ENCODE measurements at regions not wholly inside any gene's neighbourhood (a gene's known extent, or its start where the extent isn't known, plus 50 kb on each side); places are given as distances from the start of the nearest gene placed in this dataset.

DNA sequence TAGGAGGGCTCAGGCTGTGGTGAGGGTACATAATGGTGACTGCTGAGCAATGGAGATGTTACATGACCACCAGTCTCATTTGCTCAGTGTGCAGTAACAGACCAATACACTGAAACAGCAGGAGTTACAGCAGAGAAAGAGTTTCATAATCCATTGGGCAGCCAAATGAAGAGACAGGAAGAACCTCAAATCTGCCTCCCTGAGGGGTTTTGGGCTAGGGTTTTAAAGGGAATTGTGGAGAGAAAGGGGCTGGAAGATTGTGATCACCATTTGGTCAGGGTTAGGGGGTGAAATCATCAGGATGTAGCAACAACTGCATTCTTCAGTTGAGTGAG is 838.3 kb downstream of the GRID1 start:
- H3K36me3 Mint-ChIP-seq (ENCODE audit: low read depth), result no peaks in the 10 kb centered on the region
- TF ChIP-seq, protein P1, sequence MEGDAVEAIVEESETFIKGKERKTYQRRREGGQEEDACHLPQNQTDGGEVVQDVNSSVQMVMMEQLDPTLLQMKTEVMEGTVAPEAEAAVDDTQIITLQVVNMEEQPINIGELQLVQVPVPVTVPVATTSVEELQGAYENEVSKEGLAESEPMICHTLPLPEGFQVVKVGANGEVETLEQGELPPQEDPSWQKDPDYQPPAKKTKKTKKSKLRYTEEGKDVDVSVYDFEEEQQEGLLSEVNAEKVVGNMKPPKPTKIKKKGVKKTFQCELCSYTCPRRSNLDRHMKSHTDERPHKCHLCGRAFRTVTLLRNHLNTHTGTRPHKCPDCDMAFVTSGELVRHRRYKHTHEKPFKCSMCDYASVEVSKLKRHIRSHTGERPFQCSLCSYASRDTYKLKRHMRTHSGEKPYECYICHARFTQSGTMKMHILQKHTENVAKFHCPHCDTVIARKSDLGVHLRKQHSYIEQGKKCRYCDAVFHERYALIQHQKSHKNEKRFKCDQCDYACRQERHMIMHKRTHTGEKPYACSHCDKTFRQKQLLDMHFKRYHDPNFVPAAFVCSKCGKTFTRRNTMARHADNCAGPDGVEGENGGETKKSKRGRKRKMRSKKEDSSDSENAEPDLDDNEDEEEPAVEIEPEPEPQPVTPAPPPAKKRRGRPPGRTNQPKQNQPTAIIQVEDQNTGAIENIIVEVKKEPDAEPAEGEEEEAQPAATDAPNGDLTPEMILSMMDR (IDR thresholded peaks at IDR 0.05), result no peak
- H3K27ac Mint-ChIP-seq, result no peak overlapping the region

DNA sequence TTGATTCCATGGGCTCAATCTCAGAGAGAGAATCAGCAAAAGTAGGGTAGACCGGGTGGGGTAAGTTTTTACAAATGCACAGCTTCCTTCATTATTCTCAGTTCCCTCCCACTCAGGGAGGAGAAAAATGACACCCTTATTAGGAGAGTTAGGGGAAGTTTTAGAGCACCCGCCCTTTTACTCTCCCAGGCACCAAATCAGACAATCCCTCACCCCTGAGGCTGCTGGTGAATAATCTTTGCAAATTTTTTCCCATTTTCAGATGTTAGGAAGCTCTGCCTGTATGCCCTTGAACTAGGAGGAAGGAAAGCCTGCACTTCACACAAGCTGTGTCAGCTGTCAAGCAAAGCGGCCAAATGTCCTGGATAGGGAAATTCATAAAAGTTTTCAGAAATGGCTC is 834.9 kb downstream of the GRID1 start:
- TF ChIP-seq, protein P1 (IDR thresholded peaks at IDR 0.05), result no peak
- Mint-ChIP-seq H3K4me3 (no peak overlapping the region), H3K27ac (no peak overlapping the region), H3K27me3 (ENCODE audit: low read depth, poor library complexity) (no peaks in the 10 kb centered on the region), H3K4me1 (peaks cover 34% of the 10 kb centered on the region), H3K9me3 (peaks cover 24% of the 10 kb centered on the region), H3K36me3 (ENCODE audit: low read depth) (no peaks in the 10 kb centered on the region)
- no peak for DNase-seq

More for the DNA sequence above, 838.3 kb downstream of the GRID1 start:
- DNase-seq, result no peak
- H3K27me3 Mint-ChIP-seq (ENCODE audit: low read depth, poor library complexity), result peaks cover 7% of the 10 kb centered on the region
- H3K9me3 Mint-ChIP-seq, result peaks cover 25% of the 10 kb centered on the region
- no peak overlapping the region for H3K4me3 Mint-ChIP-seq
- H3K4me1 Mint-ChIP-seq, result peaks cover 33% of the 10 kb centered on the region

DNA sequence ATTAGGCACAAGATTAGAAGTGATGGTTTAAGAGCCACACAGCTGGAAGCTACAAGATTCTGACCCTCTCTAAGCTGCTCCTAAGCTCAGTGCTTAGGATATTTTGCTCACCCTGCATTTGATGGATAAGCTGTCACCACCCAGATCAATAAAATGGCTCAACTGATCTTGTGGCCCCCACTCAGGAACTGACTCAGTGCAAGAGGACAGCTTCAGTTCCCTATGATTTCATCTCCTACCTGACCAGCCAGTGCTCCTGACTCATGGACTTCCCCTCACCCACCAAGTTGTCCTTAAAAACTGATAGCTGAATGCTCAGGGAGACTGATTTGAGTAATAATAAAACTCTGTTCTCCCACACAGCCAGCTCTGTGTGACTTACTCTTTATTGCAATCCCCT is 833.8 kb downstream of the GRID1 start:
- Mint-ChIP-seq H3K27ac (no peak overlapping the region), H3K36me3 (ENCODE audit: low read depth) (no peaks in the 10 kb centered on the region), H3K27me3 (ENCODE audit: low read depth, poor library complexity) (no peaks in the 10 kb centered on the region), H3K9me3 (peaks cover 16% of the 10 kb centered on the region), H3K4me3 (no peak overlapping the region), H3K4me1 (peaks cover 34% of the 10 kb centered on the region)
- no peak for DNase-seq
- TF ChIP-seq, protein P1 (IDR thresholded peaks at IDR 0.05), result no peak

DNA sequence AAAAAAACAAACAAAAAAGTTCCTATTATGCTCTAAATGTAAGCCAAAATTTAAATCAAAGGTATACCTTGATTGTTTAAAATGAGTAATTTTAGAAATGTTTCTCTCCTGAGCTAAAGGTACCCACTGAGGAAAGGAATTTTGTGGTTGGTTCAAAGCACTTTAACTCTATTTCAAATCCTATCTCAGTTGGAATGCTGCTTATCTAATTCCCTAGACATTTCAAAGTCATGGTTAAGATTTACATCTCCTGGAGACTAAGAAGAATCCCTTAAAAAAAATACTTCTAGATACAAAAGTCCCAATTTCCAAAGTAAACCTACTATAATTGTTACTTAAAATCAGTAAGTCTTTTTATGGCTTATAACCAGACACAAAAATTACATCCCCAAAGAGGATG is 830.7 kb downstream of the GRID1 start:
- H3K27ac Mint-ChIP-seq, result no peak overlapping the region
- H3K9me3 Mint-ChIP-seq, result no peaks in the 10 kb centered on the region
- H3K27me3 Mint-ChIP-seq (ENCODE audit: low read depth, poor library complexity), result no peaks in the 10 kb centered on the region
- peaks cover 34% of the 10 kb centered on the region for H3K4me1 Mint-ChIP-seq
- no peaks in the 10 kb centered on the region for H3K36me3 Mint-ChIP-seq (ENCODE audit: low read depth)
- TF ChIP-seq, protein P1 (IDR thresholded peaks at IDR 0.05), result no peak
- no peak overlapping the region for H3K4me3 Mint-ChIP-seq
- no peak for DNase-seq

DNA sequence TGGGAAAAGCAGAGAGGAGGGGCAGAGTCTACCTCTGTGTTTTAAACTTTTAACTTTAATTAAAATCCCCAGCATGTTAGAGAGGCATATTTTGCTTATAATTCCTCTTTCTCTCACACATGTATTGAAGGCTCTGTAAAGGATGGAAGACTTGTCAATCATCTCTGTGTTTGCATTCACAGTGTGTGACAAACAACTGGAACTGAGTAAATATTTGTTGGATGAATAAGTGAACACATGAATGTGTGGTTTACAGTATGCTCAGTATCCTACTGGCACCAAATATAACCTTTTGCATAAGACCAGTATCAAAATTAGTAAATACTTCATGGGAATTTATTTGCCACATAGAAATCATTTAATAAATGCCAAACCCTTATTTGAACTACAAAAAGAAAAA is 829.0 kb downstream of the GRID1 start:
- TF ChIP-seq, protein P1 (IDR thresholded peaks at IDR 0.05), result no peak
- no peaks in the 10 kb centered on the region for H3K36me3 Mint-ChIP-seq (ENCODE audit: low read depth)
- H3K27ac Mint-ChIP-seq, result no peak overlapping the region
- no peaks in the 10 kb centered on the region for H3K27me3 Mint-ChIP-seq (ENCODE audit: low read depth, poor library complexity)
- DNase-seq, result no peak
- peaks cover 37% of the 10 kb centered on the region for H3K4me1 Mint-ChIP-seq
- no peak overlapping the region for H3K4me3 Mint-ChIP-seq
- H3K9me3 Mint-ChIP-seq, result no peaks in the 10 kb centered on the region

DNA sequence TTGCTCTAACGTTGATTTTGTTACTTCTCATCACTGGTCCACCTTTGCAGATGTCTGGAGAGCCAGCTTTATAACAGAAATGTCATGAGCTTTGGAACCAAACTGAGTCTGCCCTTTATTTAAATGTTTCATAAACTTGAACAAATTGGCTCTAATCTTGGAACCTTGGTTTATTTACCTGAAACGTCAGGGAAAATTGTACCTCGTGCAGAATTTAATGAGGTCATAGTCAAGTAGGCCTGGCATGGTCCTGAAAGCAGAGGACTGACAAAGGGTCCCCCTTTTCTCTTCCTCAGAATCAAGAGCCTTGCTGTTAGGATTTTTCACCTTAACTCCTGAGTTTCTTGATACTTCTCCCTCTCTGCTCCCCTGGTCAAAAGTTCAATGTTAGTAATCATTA is 828.0 kb downstream of the GRID1 start:
- DNase-seq, result no peak
- Mint-ChIP-seq H3K4me3 (no peak overlapping the region), H3K4me1 (peaks cover 40% of the 10 kb centered on the region), H3K36me3 (ENCODE audit: low read depth) (no peaks in the 10 kb centered on the region), H3K9me3 (no peaks in the 10 kb centered on the region), H3K27me3 (ENCODE audit: low read depth, poor library complexity) (no peaks in the 10 kb centered on the region), H3K27ac (no peak overlapping the region)
- TF ChIP-seq, protein P1 (IDR thresholded peaks at IDR 0.05), result no peak
